HepG2 (cell line): ENCODE measurements at regions not wholly inside any gene's neighbourhood (a gene's known extent, or its start where the extent isn't known, plus 50 kb on each side); places are given as distances from the start of the nearest gene placed in this dataset.

Experiments used
- CHD2 ChIP-seq: IDR thresholded peaks from 2 replicates; pipeline ENCODE4 v1.6.1; 2011; ENCODE audit warnings: low read depth, low read length, improper control_type of control experiment
- DNMT3B ChIP-seq: conservative IDR thresholded peaks from 2 replicates; pipeline ENCODE4 v1.6.1; 2016; ENCODE audit warnings: missing biosample characterization, control low read depth
- HIVEP1 ChIP-seq: sonication (generic); formaldehyde crosslinking; IDR thresholded peaks from 2 replicates; pipeline ENCODE4 v1.4.0; 2020; ENCODE audit warnings: mild to moderate bottlenecking, missing genetic modification reagents
- KLF13 ChIP-seq: sonication (generic); formaldehyde crosslinking; IDR thresholded peaks from 2 replicates; pipeline ENCODE4 v1.4.0; 2020; ENCODE audit warnings: mild to moderate bottlenecking, missing genetic modification reagents
- MTF1 ChIP-seq: sonication (generic); formaldehyde crosslinking; IDR thresholded peaks from 2 replicates; pipeline ENCODE4 v1.5.0; 2020; ENCODE audit warnings: missing genetic modification reagents
- NR2C2 ChIP-seq: sonication (generic); formaldehyde crosslinking; IDR thresholded peaks from 2 replicates; pipeline ENCODE4 v1.4.0; 2020; ENCODE audit warnings: missing genetic modification reagents, mild to moderate bottlenecking, moderate library complexity, borderline replicate concordance
- RAD21 ChIP-seq: fragments of 450-650 bp; formaldehyde crosslinking; IDR thresholded peaks from 2 replicates; pipeline ENCODE4 v1.5.0; 2020; ENCODE audit warnings: mild to moderate bottlenecking
- ZNF776 ChIP-seq: sonication (generic); formaldehyde crosslinking; IDR thresholded peaks from 2 replicates; pipeline ENCODE4 v1.4.0; 2020; ENCODE audit warnings: mild to moderate bottlenecking, missing genetic modification reagents
- TF ChIP-seq, protein P1 (sequence below): sonication (generic); formaldehyde crosslinking; IDR thresholded peaks from 2 replicates; pipeline ENCODE4 v1.8.0; 2022; ENCODE audit warnings: missing genetic modification reagents, mild to moderate bottlenecking, borderline replicate concordance
- TF ChIP-seq, protein P2 (sequence below): IDR thresholded peaks from 2 replicates; pipeline ENCODE4 v1.6.1; 2012; ENCODE audit warnings: low read length, improper control_type of control experiment
- TF ChIP-seq, protein P3 (sequence below): sonication (generic); formaldehyde crosslinking; IDR thresholded peaks from 2 replicates; pipeline ENCODE4 v1.8.1; 2023; ENCODE audit warnings: missing genetic modification reagents, inconsistent platforms, borderline replicate concordance
- TF ChIP-seq, protein P4 (sequence below): IDR thresholded peaks from 2 replicates; pipeline ENCODE4 v1.6.1; 2016; ENCODE audit warnings: missing compliant biosample characterization, missing genetic modification reagents, borderline replicate concordance
- TF ChIP-seq, protein P5 (sequence below): sonication (generic); formaldehyde crosslinking; IDR thresholded peaks from 2 replicates; pipeline ENCODE4 v1.5.0; 2020; ENCODE audit warnings: mild to moderate bottlenecking, missing genetic modification reagents, moderate library complexity
- TF ChIP-seq, protein P6 (sequence below): sonication (generic); formaldehyde crosslinking; IDR thresholded peaks from 2 replicates; pipeline ENCODE4 v1.5.0; 2020; ENCODE audit warnings: mild to moderate bottlenecking, missing genetic modification reagents

DNA sequence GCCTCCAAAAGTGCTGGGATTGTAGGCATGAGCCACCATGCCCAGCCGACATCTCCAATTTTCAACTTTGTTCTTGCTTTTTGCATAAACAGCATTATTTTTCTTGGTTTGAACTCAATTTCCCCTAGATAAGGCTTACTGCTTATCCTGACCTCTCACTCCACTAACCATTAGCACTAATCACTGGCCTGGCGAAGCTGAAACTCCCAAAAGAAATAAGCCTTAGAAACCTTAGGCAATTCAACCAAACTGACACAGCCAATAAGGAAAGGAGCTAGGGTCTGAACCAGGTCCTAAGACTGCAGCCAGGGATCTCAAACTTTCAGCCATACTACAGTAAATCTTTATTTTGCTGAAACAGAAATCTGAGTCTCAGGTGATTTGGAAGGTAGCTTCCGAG, 448.0 kb downstream of the RMST start:
- TF ChIP-seq HIVEP1 (CRISPR knock-in tag) (no peak), DNMT3B (no peak), KLF13 (CRISPR knock-in tag) (no peak), NR2C2 (CRISPR knock-in tag) (no peak), CHD2 (no peak), ZNF776 (CRISPR knock-in tag) (no peak), RAD21 (CRISPR knock-in tag) (no peak), MTF1 (CRISPR knock-in tag) (no peak)
- TF ChIP-seq, protein P1, sequence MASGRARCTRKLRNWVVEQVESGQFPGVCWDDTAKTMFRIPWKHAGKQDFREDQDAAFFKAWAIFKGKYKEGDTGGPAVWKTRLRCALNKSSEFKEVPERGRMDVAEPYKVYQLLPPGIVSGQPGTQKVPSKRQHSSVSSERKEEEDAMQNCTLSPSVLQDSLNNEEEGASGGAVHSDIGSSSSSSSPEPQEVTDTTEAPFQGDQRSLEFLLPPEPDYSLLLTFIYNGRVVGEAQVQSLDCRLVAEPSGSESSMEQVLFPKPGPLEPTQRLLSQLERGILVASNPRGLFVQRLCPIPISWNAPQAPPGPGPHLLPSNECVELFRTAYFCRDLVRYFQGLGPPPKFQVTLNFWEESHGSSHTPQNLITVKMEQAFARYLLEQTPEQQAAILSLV = no peak
- TF ChIP-seq, protein P2, sequence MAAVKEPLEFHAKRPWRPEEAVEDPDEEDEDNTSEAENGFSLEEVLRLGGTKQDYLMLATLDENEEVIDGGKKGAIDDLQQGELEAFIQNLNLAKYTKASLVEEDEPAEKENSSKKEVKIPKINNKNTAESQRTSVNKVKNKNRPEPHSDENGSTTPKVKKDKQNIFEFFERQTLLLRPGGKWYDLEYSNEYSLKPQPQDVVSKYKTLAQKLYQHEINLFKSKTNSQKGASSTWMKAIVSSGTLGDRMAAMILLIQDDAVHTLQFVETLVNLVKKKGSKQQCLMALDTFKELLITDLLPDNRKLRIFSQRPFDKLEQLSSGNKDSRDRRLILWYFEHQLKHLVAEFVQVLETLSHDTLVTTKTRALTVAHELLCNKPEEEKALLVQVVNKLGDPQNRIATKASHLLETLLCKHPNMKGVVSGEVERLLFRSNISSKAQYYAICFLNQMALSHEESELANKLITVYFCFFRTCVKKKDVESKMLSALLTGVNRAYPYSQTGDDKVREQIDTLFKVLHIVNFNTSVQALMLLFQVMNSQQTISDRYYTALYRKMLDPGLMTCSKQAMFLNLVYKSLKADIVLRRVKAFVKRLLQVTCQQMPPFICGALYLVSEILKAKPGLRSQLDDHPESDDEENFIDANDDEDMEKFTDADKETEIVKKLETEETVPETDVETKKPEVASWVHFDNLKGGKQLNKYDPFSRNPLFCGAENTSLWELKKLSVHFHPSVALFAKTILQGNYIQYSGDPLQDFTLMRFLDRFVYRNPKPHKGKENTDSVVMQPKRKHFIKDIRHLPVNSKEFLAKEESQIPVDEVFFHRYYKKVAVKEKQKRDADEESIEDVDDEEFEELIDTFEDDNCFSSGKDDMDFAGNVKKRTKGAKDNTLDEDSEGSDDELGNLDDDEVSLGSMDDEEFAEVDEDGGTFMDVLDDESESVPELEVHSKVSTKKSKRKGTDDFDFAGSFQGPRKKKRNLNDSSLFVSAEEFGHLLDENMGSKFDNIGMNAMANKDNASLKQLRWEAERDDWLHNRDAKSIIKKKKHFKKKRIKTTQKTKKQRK = no peak
- TF ChIP-seq, protein P3, sequence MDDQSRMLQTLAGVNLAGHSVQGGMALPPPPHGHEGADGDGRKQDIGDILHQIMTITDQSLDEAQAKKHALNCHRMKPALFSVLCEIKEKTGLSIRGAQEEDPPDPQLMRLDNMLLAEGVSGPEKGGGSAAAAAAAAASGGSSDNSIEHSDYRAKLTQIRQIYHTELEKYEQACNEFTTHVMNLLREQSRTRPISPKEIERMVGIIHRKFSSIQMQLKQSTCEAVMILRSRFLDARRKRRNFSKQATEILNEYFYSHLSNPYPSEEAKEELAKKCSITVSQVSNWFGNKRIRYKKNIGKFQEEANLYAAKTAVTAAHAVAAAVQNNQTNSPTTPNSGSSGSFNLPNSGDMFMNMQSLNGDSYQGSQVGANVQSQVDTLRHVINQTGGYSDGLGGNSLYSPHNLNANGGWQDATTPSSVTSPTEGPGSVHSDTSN (CRISPR knock-in tag) = no peak
- TF ChIP-seq, protein P4, sequence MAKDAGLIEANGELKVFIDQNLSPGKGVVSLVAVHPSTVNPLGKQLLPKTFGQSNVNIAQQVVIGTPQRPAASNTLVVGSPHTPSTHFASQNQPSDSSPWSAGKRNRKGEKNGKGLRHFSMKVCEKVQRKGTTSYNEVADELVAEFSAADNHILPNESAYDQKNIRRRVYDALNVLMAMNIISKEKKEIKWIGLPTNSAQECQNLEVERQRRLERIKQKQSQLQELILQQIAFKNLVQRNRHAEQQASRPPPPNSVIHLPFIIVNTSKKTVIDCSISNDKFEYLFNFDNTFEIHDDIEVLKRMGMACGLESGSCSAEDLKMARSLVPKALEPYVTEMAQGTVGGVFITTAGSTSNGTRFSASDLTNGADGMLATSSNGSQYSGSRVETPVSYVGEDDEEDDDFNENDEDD (CRISPR knock-in tag) = no peak
- TF ChIP-seq, protein P5, sequence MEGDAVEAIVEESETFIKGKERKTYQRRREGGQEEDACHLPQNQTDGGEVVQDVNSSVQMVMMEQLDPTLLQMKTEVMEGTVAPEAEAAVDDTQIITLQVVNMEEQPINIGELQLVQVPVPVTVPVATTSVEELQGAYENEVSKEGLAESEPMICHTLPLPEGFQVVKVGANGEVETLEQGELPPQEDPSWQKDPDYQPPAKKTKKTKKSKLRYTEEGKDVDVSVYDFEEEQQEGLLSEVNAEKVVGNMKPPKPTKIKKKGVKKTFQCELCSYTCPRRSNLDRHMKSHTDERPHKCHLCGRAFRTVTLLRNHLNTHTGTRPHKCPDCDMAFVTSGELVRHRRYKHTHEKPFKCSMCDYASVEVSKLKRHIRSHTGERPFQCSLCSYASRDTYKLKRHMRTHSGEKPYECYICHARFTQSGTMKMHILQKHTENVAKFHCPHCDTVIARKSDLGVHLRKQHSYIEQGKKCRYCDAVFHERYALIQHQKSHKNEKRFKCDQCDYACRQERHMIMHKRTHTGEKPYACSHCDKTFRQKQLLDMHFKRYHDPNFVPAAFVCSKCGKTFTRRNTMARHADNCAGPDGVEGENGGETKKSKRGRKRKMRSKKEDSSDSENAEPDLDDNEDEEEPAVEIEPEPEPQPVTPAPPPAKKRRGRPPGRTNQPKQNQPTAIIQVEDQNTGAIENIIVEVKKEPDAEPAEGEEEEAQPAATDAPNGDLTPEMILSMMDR (CRISPR knock-in tag) = no peak
- TF ChIP-seq, protein P6, sequence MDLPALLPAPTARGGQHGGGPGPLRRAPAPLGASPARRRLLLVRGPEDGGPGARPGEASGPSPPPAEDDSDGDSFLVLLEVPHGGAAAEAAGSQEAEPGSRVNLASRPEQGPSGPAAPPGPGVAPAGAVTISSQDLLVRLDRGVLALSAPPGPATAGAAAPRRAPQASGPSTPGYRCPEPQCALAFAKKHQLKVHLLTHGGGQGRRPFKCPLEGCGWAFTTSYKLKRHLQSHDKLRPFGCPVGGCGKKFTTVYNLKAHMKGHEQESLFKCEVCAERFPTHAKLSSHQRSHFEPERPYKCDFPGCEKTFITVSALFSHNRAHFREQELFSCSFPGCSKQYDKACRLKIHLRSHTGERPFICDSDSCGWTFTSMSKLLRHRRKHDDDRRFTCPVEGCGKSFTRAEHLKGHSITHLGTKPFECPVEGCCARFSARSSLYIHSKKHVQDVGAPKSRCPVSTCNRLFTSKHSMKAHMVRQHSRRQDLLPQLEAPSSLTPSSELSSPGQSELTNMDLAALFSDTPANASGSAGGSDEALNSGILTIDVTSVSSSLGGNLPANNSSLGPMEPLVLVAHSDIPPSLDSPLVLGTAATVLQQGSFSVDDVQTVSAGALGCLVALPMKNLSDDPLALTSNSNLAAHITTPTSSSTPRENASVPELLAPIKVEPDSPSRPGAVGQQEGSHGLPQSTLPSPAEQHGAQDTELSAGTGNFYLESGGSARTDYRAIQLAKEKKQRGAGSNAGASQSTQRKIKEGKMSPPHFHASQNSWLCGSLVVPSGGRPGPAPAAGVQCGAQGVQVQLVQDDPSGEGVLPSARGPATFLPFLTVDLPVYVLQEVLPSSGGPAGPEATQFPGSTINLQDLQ = no peak
